ENCODE measurements at regions not wholly inside any gene's neighbourhood (a gene's known extent, or its start where the extent isn't known, plus 50 kb on each side); places are given as distances from the start of the nearest gene placed in this dataset.

DNA sequence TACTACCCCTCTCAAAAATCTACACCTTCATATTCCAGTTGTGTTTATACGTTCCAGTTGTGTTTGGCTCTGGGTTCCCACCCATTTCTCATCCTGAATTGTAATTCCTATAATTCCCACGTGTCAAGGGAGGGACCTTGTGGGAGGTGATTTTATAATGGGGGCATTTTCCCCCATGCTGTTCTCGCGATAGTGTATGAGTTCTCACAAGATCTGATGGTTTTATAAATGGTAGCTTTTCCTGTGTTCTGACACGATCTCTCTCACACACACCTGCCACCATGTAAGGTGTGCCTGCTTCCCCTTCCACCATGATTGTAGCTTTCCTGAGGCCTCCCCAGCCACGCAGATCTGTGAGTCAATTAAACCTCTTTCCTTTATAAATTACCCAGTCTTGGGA, 108.5 kb upstream of the ADAMTS16 start:
- no peaks in the 10 kb centered on the region for H3K4me1 ChIP-seq
- no peak overlapping the region for H3K4me3 ChIP-seq
- ATAC-seq (ENCODE audit: low FRiP score in 2 of 2) (no peak), DNase-seq (no peak)
- WGBS, 2 donors, result 62 to 76% methylated on average over 6 of the region's 6 CpGs
- H3K36me3 ChIP-seq, result no peaks in the 10 kb centered on the region
- TF ChIP-seq POLR2AphosphoS5 (IDR thresholded peaks at IDR 0.05) (no peak), POLR2A (IDR thresholded peaks at IDR 0.05) (no peak), EP300 (IDR thresholded peaks at IDR 0.05) (no peak)
- H3K9me3 ChIP-seq, result no peaks in the 10 kb centered on the region
- H3K27ac ChIP-seq, result no peak overlapping the region
- no peaks in the 10 kb centered on the region for H3K27me3 ChIP-seq

GRCh38 chr5:5037674-5038073, 102.5 kb upstream of the ADAMTS16 start:
- no peaks in the 10 kb centered on the region for H3K4me1 ChIP-seq
- H3K4me3 ChIP-seq, result no peak overlapping the region
- ATAC-seq (ENCODE audit: low FRiP score in 2 of 2) (no peak), DNase-seq (no peak)
- no peaks in the 10 kb centered on the region for H3K9me3 ChIP-seq
- WGBS, 2 donors, result 68 to 80% methylated on average over 1 of the region's 1 CpG
- H3K27me3 ChIP-seq, result no peaks in the 10 kb centered on the region
- no peaks in the 10 kb centered on the region for H3K36me3 ChIP-seq
- no peak for TF ChIP-seq EP300 (IDR thresholded peaks at IDR 0.05)
- no peak for TF ChIP-seq POLR2AphosphoS5 (IDR thresholded peaks at IDR 0.05)
- TF ChIP-seq POLR2A (IDR thresholded peaks at IDR 0.05), result no peak
- TF ChIP-seq, protein P1, sequence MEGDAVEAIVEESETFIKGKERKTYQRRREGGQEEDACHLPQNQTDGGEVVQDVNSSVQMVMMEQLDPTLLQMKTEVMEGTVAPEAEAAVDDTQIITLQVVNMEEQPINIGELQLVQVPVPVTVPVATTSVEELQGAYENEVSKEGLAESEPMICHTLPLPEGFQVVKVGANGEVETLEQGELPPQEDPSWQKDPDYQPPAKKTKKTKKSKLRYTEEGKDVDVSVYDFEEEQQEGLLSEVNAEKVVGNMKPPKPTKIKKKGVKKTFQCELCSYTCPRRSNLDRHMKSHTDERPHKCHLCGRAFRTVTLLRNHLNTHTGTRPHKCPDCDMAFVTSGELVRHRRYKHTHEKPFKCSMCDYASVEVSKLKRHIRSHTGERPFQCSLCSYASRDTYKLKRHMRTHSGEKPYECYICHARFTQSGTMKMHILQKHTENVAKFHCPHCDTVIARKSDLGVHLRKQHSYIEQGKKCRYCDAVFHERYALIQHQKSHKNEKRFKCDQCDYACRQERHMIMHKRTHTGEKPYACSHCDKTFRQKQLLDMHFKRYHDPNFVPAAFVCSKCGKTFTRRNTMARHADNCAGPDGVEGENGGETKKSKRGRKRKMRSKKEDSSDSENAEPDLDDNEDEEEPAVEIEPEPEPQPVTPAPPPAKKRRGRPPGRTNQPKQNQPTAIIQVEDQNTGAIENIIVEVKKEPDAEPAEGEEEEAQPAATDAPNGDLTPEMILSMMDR (IDR thresholded peaks at IDR 0.05), result no peak
- no peak overlapping the region for H3K27ac ChIP-seq

- Histone ChIP-seq H3K27ac (no peak overlapping the region), H3K4me1 (no peaks in the 10 kb centered on the region), H3K36me3 (no peaks in the 10 kb centered on the region), H3K9me3 (no peaks in the 10 kb centered on the region), H3K4me3 (no peak overlapping the region), H3K27me3 (no peaks in the 10 kb centered on the region)
- WGBS, 2 donors, result 73 to 76% methylated on average over 4 of the region's 4 CpGs
- no peak for DNase-seq
- no peak for ATAC-seq (ENCODE audit: low FRiP score in 2 of 2)
- no peak for TF ChIP-seq EP300 (IDR thresholded peaks at IDR 0.05)
- no peak for TF ChIP-seq POLR2AphosphoS5 (IDR thresholded peaks at IDR 0.05)
- TF ChIP-seq, protein P1 (IDR thresholded peaks at IDR 0.05), result no peak
- TF ChIP-seq POLR2A (IDR thresholded peaks at IDR 0.05), result no peak
Observed at GRCh38 chr5:5039918-5040317, 100.2 kb upstream of the ADAMTS16 start.

DNA sequence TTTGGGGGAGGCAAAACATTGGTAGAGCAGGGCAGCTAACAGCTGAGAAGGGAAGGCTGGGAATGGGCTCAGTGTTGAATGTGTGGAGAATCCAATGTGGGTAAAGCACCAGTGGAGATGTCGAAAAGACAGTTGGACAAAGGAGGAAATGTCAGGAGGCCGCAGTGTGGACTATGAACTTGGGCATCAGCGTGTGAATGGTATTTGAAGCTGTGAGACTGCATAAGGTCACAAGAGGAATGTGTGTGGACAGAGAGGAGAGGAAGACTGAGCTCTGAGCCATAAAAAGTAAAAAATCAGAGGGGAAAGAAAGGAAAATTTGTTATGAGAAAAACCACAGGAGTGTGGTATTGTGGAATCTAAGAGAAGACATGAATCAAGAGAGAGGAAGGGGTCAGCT, 99.4 kb upstream of the ADAMTS16 start:
- no peak for DNase-seq
- no peaks in the 10 kb centered on the region for H3K27me3 ChIP-seq
- no peaks in the 10 kb centered on the region for H3K36me3 ChIP-seq
- ATAC-seq (ENCODE audit: low FRiP score in 2 of 2), result no peak
- H3K4me3 ChIP-seq, result no peak overlapping the region
- no peaks in the 10 kb centered on the region for H3K4me1 ChIP-seq
- no peak overlapping the region for H3K27ac ChIP-seq
- TF ChIP-seq POLR2AphosphoS5 (IDR thresholded peaks at IDR 0.05) (no peak), EP300 (IDR thresholded peaks at IDR 0.05) (no peak), POLR2A (IDR thresholded peaks at IDR 0.05) (no peak)
- TF ChIP-seq, protein P1 (IDR thresholded peaks at IDR 0.05), result no peak
- no peaks in the 10 kb centered on the region for H3K9me3 ChIP-seq
- 80 to 81% methylated on average over 3 of the region's 3 CpGs for WGBS, 2 donors

DNA sequence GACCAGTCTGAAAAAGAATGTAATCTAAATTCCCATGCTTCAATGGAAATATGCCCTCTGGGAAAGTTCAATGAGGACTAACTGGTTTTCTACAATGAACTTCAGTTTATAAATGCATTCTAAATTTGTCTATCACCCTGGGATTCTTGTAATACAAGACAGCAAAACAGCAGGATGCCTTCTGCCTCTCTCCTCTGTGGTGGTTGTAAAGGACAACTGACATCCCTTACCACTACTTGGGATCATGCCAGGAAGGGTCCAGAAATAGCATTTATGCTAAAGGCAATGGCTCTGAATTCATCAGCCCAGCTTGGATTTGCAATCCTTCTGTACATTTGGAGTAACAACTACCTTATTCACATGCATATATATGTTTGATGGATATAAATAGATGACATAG, 97.3 kb upstream of the ADAMTS16 start:
- H3K4me3 ChIP-seq, result no peak overlapping the region
- TF ChIP-seq EP300 (IDR thresholded peaks at IDR 0.05), result no peak
- TF ChIP-seq POLR2AphosphoS5 (IDR thresholded peaks at IDR 0.05), result no peak
- TF ChIP-seq, protein P1 (IDR thresholded peaks at IDR 0.05), result no peak
- TF ChIP-seq POLR2A (IDR thresholded peaks at IDR 0.05), result no peak

More for the DNA sequence above, 97.3 kb upstream of the ADAMTS16 start:
- DNase-seq (no peak), ATAC-seq (ENCODE audit: low FRiP score in 2 of 2) (no peak)
- Histone ChIP-seq H3K9me3 (no peaks in the 10 kb centered on the region), H3K27ac (no peak overlapping the region), H3K27me3 (no peaks in the 10 kb centered on the region), H3K36me3 (no peaks in the 10 kb centered on the region), H3K4me1 (no peaks in the 10 kb centered on the region)
